CD4-positive, alpha-beta T cell treated with Interleukin-6 for 4 hours (primary cell): ENCODE measurements at regions not wholly inside any gene's neighbourhood (a gene's known extent, or its start where the extent isn't known, plus 50 kb on each side); places are given as distances from the start of the nearest gene placed in this dataset.
"Not testable (repeated sequence)": the region's sequence is repeated elsewhere in the genome, so short reads cannot be mapped to it uniquely, and the experiment has no call there.

ENCODE experiments used
- DNase-seq: peaks from one replicate; pipeline ENCODE4 v3.0.0-alpha.2; 2020; ENCODE audit warnings: mixed read lengths

- no peak for DNase-seq
These were observed 91.9 kb downstream of the FCRL5 start for GRCh38 chr1:157460381-157460780.

GRCh38 chr1:157457279-157457678 lies 95.0 kb downstream of the FCRL5 start:
- DNase-seq: no peak

GRCh38 chr1:157455318-157455717 lies 97.0 kb downstream of the FCRL5 start:
- no peak for DNase-seq

GRCh38 chr1:157450106-157450505 lies 102.2 kb downstream of the FCRL5 start:
- no peak for DNase-seq

GRCh38 chr1:157448636-157449035 lies 103.7 kb downstream of the FCRL5 start:
- DNase-seq: no peak

GRCh38 chr1:157446356-157446755 lies 106.0 kb downstream of the FCRL5 start:
- not testable (repeated sequence) for DNase-seq

GRCh38 chr1:157445616-157446140 lies 106.6 kb downstream of the FCRL5 start:
- not testable (repeated sequence) for DNase-seq

- DNase-seq: no peak
These were observed 110.2 kb downstream of the FCRL5 start for GRCh38 chr1:157442065-157442464.

GRCh38 chr1:157439302-157439954 lies 112.9 kb downstream of the FCRL5 start:
- DNase-seq: no peak

GRCh38 chr1:157438613-157439012 lies 113.7 kb downstream of the FCRL5 start:
- no peak for DNase-seq

- DNase-seq: no peak
These were observed 114.2 kb downstream of the FCRL5 start for GRCh38 chr1:157438146-157438545.

- DNase-seq: no peak
These were observed 115.0 kb downstream of the FCRL5 start for GRCh38 chr1:157437296-157437695.

- no peak for DNase-seq
These were observed 120.6 kb downstream of the FCRL5 start for GRCh38 chr1:157431751-157432150.

GRCh38 chr1:157429601-157430240 lies 122.6 kb downstream of the FCRL5 start:
- no peak for DNase-seq

- DNase-seq: not testable (repeated sequence)
These were observed 128.6 kb downstream of the FCRL5 start for GRCh38 chr1:157423764-157424163.

- no peak for DNase-seq
These were observed 132.3 kb downstream of the FCRL5 start for GRCh38 chr1:157419845-157420542.

GRCh38 chr1:157418659-157419058 lies 133.7 kb downstream of the FCRL5 start:
- DNase-seq: no peak

GRCh38 chr1:157418231-157418630 lies 134.1 kb downstream of the FCRL5 start:
- DNase-seq: no peak

GRCh38 chr1:157415661-157416060 lies 136.7 kb downstream of the FCRL5 start:
- no peak for DNase-seq

- DNase-seq: no peak
These were observed 140.0 kb downstream of the FCRL5 start for GRCh38 chr1:157412308-157412707.

GRCh38 chr1:157411769-157412168 lies 140.5 kb downstream of the FCRL5 start:
- DNase-seq: no peak

GRCh38 chr1:157411064-157411463 lies 141.3 kb downstream of the FCRL5 start:
- no peak for DNase-seq

GRCh38 chr1:157410457-157410856 lies 141.9 kb downstream of the FCRL5 start:
- DNase-seq: no peak

- no peak for DNase-seq
These were observed 142.4 kb downstream of the FCRL5 start for GRCh38 chr1:157409927-157410326.
